ENCODE measurements at regions not wholly inside any gene's neighbourhood (a gene's known extent, or its start where the extent isn't known, plus 50 kb on each side); places are given as distances from the start of the nearest gene placed in this dataset.

- TF ChIP-seq CTCF (conservative IDR thresholded peaks at IDR 0.05; ENCODE audit: low read length) (no peak), EZH2phosphoT487 (IDR thresholded peaks at IDR 0.05; ENCODE audit: borderline replicate concordance, low read depth, low read length) (no peak)
Observed at GRCh38 chrX:98409867-98410266, 1526.2 kb downstream of the RPA4 start.
